ENCODE measurements at regions not wholly inside any gene's neighbourhood (a gene's known extent, or its start where the extent isn't known, plus 50 kb on each side); places are given as distances from the start of the nearest gene placed in this dataset.

- DNase-seq (ENCODE audit: low spot score), result no peak
These were observed 217.4 kb upstream of the ATP11B start for GRCh38 chr3:182575941-182576340.

- no peak for DNase-seq (ENCODE audit: low spot score)
These were observed 209.8 kb upstream of the ATP11B start for GRCh38 chr3:182583545-182583944.

- DNase-seq (ENCODE audit: low spot score), result no peak
These were observed 207.7 kb upstream of the ATP11B start for GRCh38 chr3:182585532-182586150.

GRCh38 chr3:182592747-182593146 lies 200.6 kb upstream of the ATP11B start:
- DNase-seq (ENCODE audit: low spot score), result no peak

- no peak for DNase-seq (ENCODE audit: low spot score)
These were observed 196.5 kb upstream of the ATP11B start for GRCh38 chr3:182596676-182597410.

- DNase-seq (ENCODE audit: low spot score), result no peak
These were observed 195.7 kb upstream of the ATP11B start for GRCh38 chr3:182597621-182598041.

- DNase-seq (ENCODE audit: low spot score), result no peak
These were observed 191.7 kb upstream of the ATP11B start for GRCh38 chr3:182601597-182601996.

GRCh38 chr3:182603501-182603900 lies 189.8 kb upstream of the ATP11B start:
- no peak for DNase-seq (ENCODE audit: low spot score)

GRCh38 chr3:182605882-182606611 lies 187.3 kb upstream of the ATP11B start:
- DNase-seq (ENCODE audit: low spot score), result no peak

- DNase-seq (ENCODE audit: low spot score), result no peak
These were observed 186.3 kb upstream of the ATP11B start for GRCh38 chr3:182606905-182607504.

GRCh38 chr3:182608832-182609231 lies 184.5 kb upstream of the ATP11B start:
- no peak for DNase-seq (ENCODE audit: low spot score)

GRCh38 chr3:182609575-182610156 lies 183.6 kb upstream of the ATP11B start:
- no peak for DNase-seq (ENCODE audit: low spot score)

- no peak for DNase-seq (ENCODE audit: low spot score)
These were observed 181.0 kb upstream of the ATP11B start for GRCh38 chr3:182612332-182612731.

- DNase-seq (ENCODE audit: low spot score), result no peak
These were observed 175.8 kb upstream of the ATP11B start for GRCh38 chr3:182617500-182617899.

GRCh38 chr3:182618085-182618732 lies 175.1 kb upstream of the ATP11B start:
- DNase-seq (ENCODE audit: low spot score), result no peak

- DNase-seq (ENCODE audit: low spot score), result no peak
These were observed 174.2 kb upstream of the ATP11B start for GRCh38 chr3:182618981-182619591.

GRCh38 chr3:182620723-182621434 lies 172.4 kb upstream of the ATP11B start:
- no peak for DNase-seq (ENCODE audit: low spot score)

GRCh38 chr3:182621435-182622240 lies 171.7 kb upstream of the ATP11B start:
- DNase-seq (ENCODE audit: low spot score), result no peak

GRCh38 chr3:182622241-182622545 lies 171.1 kb upstream of the ATP11B start:
- DNase-seq (ENCODE audit: low spot score), result no peak
